Endothelial cell of hepatic sinusoid (primary cell): ENCODE measurements at regions not wholly inside any gene's neighbourhood (a gene's known extent, or its start where the extent isn't known, plus 50 kb on each side); places are given as distances from the start of the nearest gene placed in this dataset.

Experiments used
- in situ Hi-C: cut with HindIII; loops from 2 replicates; pipeline ENCODE4 v1.10.0; 2017; ENCODE audit warnings: low sequenced_read_pairs

DNA sequence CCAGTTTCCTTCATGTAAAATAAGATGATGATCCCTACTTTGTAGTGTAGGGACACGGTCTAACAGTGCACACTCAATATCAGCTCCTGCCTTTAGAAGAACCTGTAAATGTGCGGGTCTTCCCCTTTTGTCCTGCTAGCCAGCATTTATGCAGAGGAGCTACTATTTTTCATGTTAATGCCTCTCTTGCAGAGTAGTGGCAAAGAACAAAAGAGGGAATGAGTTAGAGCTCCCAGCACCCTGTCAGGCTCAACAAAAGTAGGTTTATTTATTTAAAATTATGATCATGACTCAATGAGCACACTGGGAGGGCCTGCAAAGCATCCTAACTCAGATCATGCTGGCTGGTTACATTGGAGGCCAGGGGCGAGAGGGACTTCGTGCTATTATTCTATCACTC is 414.5 kb upstream of the COBL start:
- in situ Hi-C loops = no loop called here

DNA sequence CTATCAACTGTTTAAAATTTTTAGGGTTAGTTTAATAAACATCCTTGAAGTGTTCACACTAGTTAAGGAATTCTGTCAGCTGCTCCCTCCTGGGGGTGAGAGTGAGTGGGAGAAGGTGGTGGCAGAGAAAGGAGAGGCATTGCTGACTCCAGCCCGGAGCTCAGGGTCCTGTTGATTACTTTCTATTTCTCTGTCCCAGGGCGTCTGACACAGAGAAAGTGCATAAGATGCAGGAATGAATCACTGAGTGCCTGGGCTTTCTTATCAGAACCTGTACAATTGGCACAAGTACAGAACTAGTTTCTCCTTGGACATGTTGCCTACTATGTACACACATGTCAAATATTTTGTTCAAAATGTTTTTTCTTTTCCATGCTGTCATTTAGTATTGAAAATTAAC is 410.8 kb upstream of the COBL start:
- in situ Hi-C loops = no loop called here

DNA sequence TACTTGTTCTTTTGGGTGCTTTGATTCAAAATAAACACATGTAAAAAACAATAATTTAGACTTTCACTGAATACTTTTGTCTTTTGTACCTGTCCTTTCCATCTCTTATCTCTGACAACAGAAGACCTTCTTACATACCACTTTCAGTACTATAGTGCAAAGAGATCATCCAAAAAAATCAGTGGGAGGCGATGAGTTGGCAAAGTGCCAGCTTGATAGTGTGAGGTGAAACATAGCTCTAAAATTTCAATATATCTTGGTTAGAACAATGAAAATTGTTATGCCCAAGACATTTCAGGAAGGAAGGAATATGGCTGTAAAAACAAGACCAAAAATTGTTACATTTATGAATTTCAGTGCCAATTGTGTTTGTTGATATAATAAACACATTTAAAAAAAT is 390.2 kb upstream of the COBL start:
- in situ Hi-C loops = no loop called here

DNA sequence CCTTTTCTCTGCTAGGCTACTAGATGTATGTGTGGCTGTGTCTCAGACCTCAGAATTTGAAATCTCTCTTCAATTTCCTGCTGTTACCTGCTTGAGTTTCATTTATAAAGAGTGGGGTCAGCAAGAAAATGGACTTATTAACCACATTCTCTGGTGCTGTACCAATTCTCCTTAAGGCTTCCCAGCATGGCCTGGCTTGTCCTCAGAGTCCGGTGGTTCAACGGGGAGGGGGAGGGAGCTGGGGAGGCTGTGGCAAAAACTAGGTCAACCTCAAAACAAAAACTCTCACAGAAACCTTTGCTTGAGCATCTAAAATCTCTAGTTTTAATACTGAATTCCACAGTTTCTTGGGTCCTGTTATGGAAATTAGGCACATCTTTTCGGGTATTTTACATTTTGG is 389.1 kb upstream of the COBL start:
- in situ Hi-C loops = no loop called here

DNA sequence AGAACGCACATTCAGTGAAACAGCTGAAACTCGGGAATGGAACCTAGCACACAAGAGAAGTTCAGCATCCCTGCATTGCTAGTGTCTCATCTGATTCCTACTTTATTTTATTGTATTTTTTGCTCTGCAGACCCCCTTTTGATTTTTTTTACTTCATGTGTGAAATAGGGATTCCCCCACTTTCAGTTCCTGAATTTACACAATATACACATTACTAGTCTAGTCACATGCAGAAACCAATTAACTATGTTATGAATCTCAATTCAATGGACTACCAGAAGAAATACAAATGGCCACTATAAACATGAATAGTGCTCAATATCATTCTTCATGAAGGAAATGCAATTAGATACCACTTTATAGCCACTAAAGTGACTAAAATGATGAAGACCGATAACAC is 386.1 kb upstream of the COBL start:
- in situ Hi-C loops = no loop called here

DNA sequence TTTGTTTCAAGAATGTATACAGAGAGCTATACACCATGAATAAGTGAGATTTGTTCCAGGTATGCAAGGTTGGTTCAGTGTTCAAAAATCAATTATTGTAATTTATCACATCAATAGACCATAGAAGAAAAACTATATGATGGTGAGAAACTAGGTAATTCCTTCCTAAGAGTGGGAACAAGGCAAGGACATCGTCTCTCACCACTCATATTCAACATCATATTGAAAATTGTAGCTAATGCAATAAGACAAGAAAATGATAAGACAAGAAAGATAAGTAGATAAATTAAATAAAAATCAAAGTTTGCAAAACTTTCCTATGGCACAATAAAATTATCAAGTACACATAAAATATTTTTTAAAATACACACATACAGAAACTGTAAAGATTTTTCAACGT is 385.3 kb upstream of the COBL start:
- in situ Hi-C loops = no loop called here

DNA sequence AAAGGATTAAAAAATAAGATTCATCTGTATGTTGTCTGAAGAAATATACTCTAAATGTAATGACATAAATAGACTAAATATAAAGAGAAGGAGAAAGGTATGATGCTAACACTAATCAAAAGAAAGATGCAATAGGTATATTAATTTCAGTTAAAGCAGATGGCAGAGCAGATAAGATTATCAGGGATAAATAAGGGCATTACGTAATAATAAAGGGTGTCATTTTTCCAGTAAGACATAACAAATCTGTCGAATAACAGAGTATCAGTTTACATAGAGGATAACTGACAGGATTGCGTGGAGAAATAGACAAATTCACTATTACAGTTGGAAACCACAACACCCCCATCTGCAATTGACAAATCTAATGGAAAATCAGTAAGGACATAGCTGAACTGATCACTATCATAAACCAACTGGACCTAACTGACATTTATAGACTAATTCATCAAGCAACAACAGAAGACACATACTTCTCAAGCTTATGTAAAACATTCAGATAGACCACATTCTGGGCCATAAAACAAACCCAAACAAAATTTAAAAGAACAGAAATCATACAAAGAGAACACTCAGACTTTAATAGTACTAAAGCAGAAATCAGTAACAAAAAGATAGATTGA is 384.1 kb upstream of the COBL start:
- in situ Hi-C loops = no loop called here

DNA sequence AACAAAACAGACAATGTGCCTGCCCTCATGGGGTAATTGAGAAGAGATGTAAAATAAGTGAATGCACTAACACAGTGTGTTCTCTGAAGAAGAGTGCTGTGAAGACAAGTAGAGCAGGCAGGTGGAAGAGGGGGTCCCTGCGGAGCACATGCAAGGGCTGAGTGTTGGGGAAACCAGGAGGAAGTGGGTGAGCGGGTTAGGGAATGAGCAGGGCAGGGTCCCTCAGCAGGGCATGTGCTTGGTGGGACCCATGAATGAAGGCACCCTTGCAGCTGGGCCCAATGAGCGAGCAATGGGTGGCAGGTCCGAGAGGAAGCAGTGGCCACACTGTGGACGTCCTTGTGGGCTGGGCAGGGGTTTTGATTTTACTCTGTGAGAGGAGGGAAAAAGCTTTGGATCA is 376.6 kb upstream of the COBL start:
- in situ Hi-C loops = no loop called here

DNA sequence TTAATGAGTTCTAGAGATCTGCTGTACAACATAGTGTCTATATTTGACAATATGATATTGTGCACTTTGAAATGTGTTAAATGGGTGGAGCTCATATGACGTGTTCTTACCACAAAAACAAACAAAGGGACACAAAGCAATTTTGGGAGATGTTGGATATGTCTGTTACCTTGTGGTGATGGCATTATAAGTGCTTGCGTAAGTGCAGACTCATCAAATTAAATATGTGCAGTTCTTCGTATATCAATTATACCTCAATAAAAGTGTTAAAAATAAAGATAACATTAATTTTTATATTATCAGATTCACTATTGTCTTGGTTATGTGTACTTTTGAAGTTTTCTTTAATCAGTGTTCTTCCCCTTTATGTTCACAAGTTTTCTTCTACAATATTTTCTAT is 372.9 kb upstream of the COBL start:
- in situ Hi-C loops = no loop called here

DNA sequence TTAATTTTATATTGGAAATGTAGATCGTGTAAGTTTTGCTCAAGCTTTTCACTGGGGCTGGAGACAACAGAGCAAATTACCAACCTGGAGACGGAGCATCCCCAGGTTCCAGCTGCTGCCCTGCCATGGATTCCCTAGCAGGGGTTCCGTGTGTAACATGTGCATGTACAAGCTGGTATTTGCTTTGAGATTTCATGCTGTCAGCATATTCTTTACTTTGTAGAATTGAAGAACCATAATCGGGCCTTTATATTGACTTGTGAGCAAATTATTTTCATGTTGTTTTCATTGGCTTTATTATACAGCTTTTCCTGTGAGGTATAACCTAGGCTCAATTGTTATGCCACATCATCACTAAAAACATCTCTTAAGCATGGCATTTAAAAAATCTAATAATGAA is 369.2 kb upstream of the COBL start:
- in situ Hi-C loops = no loop called here

DNA sequence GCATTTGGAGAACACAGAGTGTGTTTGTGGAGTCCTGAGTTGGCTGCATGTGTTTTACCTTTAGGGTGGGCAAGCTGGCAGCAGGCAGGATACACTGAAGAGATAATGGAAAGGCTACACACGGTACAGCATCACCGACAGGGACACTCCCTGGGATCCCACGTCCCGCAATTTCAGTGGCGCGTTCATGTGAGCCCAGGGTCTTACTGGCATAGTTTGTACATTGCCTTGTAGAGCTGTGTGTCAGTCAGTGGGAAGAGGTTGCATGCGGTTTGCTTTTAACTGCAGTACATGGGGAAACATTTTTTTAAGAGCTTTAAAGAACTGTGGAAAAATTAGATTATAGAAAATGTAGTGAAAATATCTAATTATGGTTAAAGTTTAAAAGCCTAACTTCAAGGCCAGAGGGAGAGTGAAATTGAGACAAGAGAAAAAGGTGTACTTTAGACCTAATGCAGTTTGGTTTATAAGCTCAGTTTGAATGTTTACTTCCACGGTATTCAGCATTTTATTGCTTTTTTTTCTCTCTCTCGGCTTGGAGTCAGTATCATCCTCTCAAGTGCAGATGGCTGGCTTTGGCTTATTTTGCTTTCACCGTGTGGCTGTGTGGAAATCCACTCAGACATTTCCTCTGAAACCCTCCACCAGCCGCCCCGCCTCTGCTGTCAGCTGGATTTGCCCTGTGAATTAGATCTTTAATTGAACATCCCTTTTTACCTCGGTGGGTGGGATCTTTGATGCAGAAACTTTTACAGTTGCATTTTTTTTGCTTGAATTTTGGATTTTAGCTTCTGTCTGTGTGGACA is 364.2 kb upstream of the COBL start:
- in situ Hi-C loops = no loop called here

DNA sequence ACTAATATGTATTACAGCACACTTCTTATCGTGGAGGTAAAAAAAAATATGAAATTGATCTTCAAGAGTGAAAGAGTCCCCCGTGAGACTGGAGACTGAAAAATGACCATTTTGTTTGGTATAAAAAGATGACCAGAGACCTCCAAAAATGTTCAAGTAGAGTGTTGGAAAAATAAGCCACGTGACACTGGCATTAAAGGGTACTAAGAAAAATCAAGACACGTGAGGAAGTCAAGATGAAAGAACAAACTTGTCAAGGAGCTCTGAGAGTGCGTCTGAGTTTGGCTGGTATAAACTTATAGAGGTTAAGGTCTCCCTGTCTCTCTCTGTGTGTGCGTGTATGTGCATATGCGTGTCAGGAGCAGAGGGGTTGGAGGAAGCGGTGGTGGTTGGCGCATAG is 362.7 kb upstream of the COBL start:
- in situ Hi-C loops = no loop called here

DNA sequence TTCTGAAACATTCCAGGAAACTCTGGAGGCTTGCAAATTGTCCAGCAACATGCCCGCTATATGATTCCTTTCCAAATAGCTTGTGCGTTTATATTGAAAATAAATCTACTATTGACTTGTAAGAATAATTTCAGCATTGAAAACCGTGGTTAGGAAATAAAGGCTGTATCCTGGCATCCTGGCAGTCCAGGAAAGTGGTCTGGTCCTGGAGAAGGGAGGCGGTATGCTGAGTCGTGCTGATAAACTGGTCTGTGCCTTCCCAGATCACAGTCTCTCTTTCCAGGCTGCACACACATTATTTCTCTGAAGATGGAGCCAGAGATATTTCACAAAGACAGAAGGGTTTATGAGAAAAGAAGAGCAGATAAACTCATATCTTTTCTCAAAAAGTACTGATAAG is 350.1 kb upstream of the COBL start:
- in situ Hi-C loops = no loop called here

DNA sequence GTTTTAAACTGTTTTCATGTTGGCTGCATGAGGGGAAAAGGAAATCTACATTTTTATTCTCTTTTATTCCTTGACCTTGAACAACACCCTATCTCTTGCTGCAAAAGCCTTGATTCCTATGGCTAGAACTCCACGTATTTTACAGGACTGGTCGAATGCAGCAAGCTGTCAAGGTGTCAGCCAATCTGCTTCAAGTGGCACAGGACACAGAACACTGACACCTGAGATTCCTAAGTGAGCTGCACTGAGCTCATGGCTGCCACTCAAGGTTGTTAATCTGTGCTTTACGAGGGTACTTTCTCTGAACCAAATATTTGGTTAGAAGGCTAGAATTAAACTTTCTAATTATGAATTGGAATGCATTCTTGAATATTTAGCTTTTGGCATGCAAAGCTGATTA is 349.7 kb upstream of the COBL start:
- in situ Hi-C loops = no loop called here

DNA sequence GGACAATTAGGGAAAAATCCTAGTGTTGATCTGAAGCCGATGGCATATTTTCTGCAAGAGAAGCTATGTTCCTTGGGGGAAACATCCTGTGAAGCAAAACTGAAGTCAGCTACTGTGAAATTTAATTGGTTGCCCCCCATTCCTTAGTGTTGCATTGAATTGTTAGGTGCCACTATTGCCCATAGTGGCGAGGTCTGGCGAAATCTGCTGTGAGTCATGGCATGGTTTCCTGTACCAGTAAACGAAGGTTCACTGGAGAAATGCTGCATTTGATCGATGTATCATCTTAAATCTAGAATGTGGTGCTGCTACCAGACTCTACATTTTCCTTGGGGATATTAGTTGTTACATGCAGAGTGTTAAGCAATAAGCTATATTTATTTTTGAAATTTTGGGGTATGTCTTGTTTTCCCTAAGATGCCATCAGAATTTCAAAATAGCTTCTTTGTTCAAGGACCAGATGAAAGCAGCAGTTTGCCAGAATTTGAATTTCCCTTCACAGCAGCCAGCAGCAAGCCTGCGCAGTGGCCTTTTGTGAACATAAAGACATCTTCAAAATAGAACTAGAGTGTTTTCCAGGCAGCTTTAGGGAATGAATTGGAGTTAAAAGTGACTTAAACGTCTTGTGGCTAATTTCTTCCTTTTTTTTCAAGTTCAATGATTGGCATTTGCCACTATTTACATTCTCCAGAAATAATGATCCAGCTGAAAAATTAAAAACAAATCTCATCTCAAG is 348.6 kb upstream of the COBL start:
- in situ Hi-C loops = no loop called here

DNA sequence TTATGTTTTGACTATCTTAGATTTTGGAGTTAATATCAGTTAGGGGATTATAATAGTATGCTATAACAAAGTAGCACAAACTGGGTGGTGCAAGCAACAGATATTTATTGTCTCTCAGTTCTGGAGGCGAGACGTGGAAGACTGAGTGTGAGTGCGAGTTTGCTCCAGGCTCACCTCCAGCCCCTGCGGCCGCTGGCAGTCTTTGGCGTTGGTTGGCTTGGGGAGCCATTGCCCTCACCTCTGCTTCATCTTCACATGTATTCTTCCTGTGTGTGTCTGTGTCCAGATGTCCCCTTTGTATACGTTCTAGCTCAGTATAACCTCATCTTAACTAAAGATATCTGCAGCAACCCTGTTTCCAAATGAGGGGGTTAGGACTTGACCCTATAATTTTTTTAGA is 343.9 kb upstream of the COBL start:
- in situ Hi-C loops = no loop called here

DNA sequence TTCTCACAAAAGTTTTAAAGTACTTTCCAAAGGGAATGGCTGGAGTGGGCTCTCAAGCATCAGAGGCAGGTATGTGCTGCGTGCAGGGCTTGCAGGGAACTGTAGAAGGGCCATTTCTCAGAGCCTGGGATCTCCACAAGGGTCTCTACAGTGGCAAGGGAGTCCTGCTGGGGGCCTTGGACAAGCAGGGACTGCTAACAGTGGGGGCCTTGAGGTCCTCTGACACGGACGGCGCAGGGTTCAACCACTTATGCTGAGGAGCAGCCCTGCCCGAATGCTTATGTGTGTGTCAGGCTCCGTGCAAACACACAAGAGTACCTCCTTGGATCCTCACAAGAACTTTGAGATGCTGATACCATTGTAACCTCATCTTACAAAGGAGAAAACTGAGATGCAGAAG is 342.1 kb upstream of the COBL start:
- in situ Hi-C loops = no loop called here

DNA sequence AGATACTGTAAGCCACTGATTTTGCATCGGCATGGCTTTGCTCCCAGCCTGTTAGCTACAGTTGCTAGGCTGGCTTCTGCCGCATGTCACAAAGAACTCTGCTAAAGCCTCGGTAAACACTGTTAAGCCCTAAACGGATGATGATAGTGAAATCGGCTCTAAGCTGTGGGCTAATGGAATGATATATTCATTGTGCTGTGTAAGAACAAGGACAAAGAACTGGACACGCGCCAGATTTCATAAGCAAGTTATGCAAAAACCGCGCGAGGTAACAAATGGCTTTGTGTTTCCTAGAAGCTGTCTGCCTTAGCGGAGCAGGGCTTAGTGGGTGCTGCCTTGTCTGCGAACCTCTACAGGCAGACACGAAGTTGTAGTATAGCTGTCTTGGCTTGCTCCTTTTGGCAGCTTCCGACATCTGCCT is 331.3 kb upstream of the COBL start:
- in situ Hi-C loops = no loop called here

DNA sequence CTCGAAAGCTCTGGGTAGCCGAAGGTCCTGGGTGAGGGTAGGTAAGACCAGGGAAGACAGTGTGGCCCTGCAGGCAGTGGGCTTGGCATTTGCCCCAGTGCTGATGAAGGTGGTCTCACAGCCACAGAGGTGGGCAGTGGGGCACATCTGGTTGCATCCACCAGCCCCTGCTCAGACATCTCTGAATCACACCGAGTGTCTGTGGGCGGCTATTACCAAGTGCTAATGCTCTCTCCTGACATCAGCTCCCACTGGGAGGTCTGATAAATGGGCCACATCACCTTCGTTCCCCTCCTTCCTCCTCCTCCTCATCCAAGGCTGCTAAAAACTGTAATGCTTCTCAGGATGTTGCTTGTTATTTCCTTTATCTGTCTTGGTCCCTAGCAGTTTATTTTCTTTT is 330.9 kb upstream of the COBL start:
- in situ Hi-C loops = no loop called here

DNA sequence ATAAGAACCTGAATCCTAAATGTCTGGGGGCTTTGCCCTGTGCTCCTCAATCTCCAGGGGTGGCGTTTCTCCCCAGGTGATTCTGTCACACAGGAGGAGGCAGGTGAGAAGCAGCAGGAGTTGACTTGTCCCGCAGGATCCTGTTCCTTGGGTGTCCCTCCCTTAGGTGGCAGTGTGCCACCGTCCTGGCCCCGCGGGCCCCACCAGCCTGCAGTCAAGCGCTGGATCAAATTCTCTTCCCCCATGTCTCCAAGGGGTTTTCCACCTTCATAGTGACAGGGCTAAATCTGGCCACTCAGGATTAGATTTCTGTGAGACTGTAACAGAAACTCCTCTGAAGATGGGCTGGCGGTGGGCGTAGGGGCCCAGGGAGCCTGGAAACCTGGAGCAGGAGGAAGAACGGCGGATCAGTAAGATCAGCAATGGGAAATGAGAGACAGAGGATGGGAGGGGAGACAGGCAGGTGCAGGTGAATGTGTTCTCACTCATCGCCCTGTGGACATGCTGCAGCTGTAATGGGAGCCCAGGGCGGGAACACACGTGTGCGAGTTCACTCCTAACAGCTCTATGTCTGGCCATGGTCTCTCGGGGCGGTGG is 329.2 kb upstream of the COBL start:
- in situ Hi-C loops = no loop called here

DNA sequence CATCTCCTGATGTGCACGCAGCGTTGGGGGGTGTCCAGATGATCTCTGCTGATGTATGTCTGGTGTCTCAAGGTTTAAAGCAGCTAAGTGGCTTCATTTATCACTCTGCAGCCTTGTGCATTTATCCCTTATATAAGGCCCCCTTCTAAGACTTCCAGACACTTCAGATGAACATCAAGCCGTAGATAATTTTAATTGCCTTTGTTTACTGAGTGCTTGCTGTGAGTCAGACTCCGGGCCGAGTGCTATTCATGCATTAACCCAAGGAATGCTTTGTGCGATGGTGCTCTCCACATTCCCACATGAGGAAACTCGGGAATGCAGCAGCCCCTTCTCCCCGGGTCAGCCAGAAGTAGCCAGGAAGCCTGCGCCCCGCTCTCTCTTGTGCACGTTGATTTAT is 328.6 kb upstream of the COBL start:
- in situ Hi-C loops = no loop called here

DNA sequence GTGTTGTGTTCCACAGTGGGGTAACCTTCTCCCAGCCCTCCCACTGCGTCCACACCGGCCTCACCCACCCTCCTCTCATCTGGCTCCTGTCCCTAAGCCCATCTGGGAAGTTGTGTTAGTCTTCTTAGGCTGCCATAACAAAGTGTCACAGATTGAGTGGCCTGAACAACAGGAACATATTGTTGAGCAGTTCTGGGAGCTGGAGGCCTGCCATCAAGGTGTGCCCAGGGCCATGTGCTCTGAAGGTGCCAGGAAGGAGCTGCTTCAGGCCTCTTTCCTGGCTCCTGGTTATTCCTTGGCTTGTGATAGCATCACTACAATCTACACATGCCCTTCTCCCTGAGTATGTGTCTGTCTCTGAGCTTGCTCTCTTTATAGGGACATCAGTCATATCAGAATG is 327.6 kb upstream of the COBL start:
- in situ Hi-C loops = no loop called here
